A549 (cell line): ENCODE measurements at regions not wholly inside any gene's neighbourhood (a gene's known extent, or its start where the extent isn't known, plus 50 kb on each side); places are given as distances from the start of the nearest gene placed in this dataset.

Experiments
- ATAC-seq, 2 experiments: fragments of 200-7000 bp in 1 of 2; fragments of >200 bp in 1 of 2; cut with Nextera tagmentation in 1 of 2; cut with Tn5 transposase in 1 of 2; 3 replicates each; pipeline versions ENCODE4 v1.8.0 to v1.9.1; 2018 to 2020; ENCODE audit warnings: mild to moderate bottlenecking in 1 of 2, moderate library complexity in 1 of 2
- CTCF ChIA-PET: fragments of 300-600 bp; sonication (Branson Sonifier 250); formaldehyde crosslinking; extraction: SDS; loops from one replicate; lab custom pipeline; 2021; ENCODE audit warnings: antibody characterized with exemption, inconsistent platforms; lab: Yijun Ruan, JAX
- POLR2A ChIA-PET: fragments of 350-600 bp; formaldehyde crosslinking; extraction: SDS; loops from one replicate; lab custom pipeline; 2021; ENCODE audit warnings: antibody characterized with exemption, inconsistent platforms; lab: Yijun Ruan, JAX
- DNase-seq, 2 experiments: peaks; one replicate each; pipeline versions ENCODE4 v3.0.0 to v3.0.0-alpha.2; 2011 to 2016; ENCODE audit warnings: low read depth in 1 of 2, low spot score in 1 of 2
- FAIRE-seq: peaks from 2 replicates; lab custom pipeline; 2011; peaks lifted over from hg19 to GRCh38; lab: Jason Lieb, UNC
- H3K27ac ChIP-seq, 2 experiments: fragments of >200 bp; sonication (Bioruptor Twin); formaldehyde crosslinking; 3 replicates each; pipeline ENCODE4 v1.5.1; 2016 to 2017
- H3K4me1 ChIP-seq: fragments of >200 bp; sonication (Bioruptor Twin); formaldehyde crosslinking; 3 replicates; pipeline ENCODE4 v1.6.1; 2016
- H3K4me2 ChIP-seq: fragments of >200 bp; sonication (Bioruptor Twin); formaldehyde crosslinking; 3 replicates; pipeline ENCODE4 v1.6.1; 2016
- H3K4me3 ChIP-seq: fragments of >200 bp; sonication (Bioruptor Twin); formaldehyde crosslinking; 3 replicates; pipeline ENCODE4 v1.5.1; 2016
- H3K9me3 ChIP-seq: fragments of >200 bp; sonication (Bioruptor Twin); formaldehyde crosslinking; 3 replicates; pipeline ENCODE4 v1.6.1; 2016
- BHLHE40 ChIP-seq: IDR thresholded peaks from 2 replicates; pipeline ENCODE4 v1.6.1; 2012; ENCODE audit warnings: low read depth, low read length, inconsistent platforms
- CHD4 ChIP-seq: fragments of 200-600 bp; sonication (generic); IDR thresholded peaks from 2 replicates; pipeline ENCODE4 v1.6.1; 2016; ENCODE audit warnings: antibody characterized with exemption, mild to moderate bottlenecking, borderline replicate concordance
- EHF ChIP-seq: fragments of 250-450 bp; sonication (Bioruptor Pico); IDR thresholded peaks from 2 replicates; pipeline ENCODE4 v1.5.0; 2020; ENCODE audit warnings: mild to moderate bottlenecking
- ESRRA ChIP-seq: fragments of 150-350 bp; IDR thresholded peaks from 2 replicates; pipeline ENCODE4 v1.6.1; 2014; ENCODE audit warnings: mild to moderate bottlenecking, low read length, borderline replicate concordance
- GATA3 ChIP-seq: IDR thresholded peaks from 2 replicates; pipeline ENCODE4 v1.6.1; 2012; ENCODE audit warnings: borderline replicate concordance
- HDAC2 ChIP-seq: fragments of 200-600 bp; sonication (generic); IDR thresholded peaks from 2 replicates; pipeline ENCODE4 v1.6.1; 2016
- HEYL ChIP-seq: fragments of 250-450 bp; sonication (Bioruptor Pico); IDR thresholded peaks from 2 replicates; pipeline ENCODE4 v1.8.0; 2021; ENCODE audit warnings: mild to moderate bottlenecking, moderate library complexity
- HOXA7 ChIP-seq: fragments of 250-450 bp; sonication (Bioruptor Pico); IDR thresholded peaks from 2 replicates; pipeline ENCODE4 v1.5.0; 2020; ENCODE audit warnings: mild to moderate bottlenecking, moderate library complexity
- HOXB5 ChIP-seq: fragments of 250-450 bp; sonication (Bioruptor Pico); IDR thresholded peaks from 2 replicates; pipeline ENCODE4 v1.5.0; 2020; ENCODE audit warnings: mild to moderate bottlenecking, moderate library complexity
- KDM5A ChIP-seq: fragments of 200-600 bp; sonication (generic); IDR thresholded peaks from 2 replicates; pipeline ENCODE4 v1.6.1; 2016; ENCODE audit warnings: antibody characterized with exemption, mild to moderate bottlenecking
- MAZ ChIP-seq: fragments of 150-350 bp; IDR thresholded peaks from 2 replicates; pipeline ENCODE4 v1.6.1; 2014; ENCODE audit warnings: antibody characterized with exemption, low read depth, low read length, borderline replicate concordance
- MYC ChIP-seq: IDR thresholded peaks from 2 replicates; pipeline ENCODE4 v1.6.1; 2012; ENCODE audit warnings: mild to moderate bottlenecking, inconsistent platforms, low read length, improper control_type of control experiment, borderline replicate concordance
- NPAS2 ChIP-seq: fragments of 250-450 bp; sonication (Bioruptor Pico); IDR thresholded peaks from 2 replicates; pipeline ENCODE4 v1.8.0; 2022; ENCODE audit warnings: mild to moderate bottlenecking, moderate library complexity, borderline replicate concordance
- RAD21 ChIP-seq, 2 experiments: fragments of >200 bp in 1 of 2; sonication (Bioruptor Twin) in 1 of 2; formaldehyde crosslinking in 1 of 2; IDR thresholded peaks in 1 of 2; conservative IDR thresholded peaks in 1 of 2; 2 replicates in 1 of 2; 3 replicates in 1 of 2; pipeline ENCODE4 v1.6.1; 2012 to 2018; ENCODE audit warnings: inconsistent platforms in 1 of 2
- REST ChIP-seq: fragments of 200-600 bp; sonication (generic); IDR thresholded peaks from 2 replicates; pipeline ENCODE4 v1.6.1; 2016; ENCODE audit warnings: antibody characterized with exemption, mild to moderate bottlenecking, moderate library complexity
- RNF2 ChIP-seq: fragments of 200-600 bp; sonication (generic); IDR thresholded peaks from 2 replicates; pipeline ENCODE4 v1.6.1; 2016; ENCODE audit warnings: low read depth, mild to moderate bottlenecking, antibody characterized with exemption, moderate library complexity, borderline replicate concordance
- SMC3 ChIP-seq: fragments of >200 bp; sonication (Bioruptor Twin); formaldehyde crosslinking; IDR thresholded peaks from 3 replicates; pipeline ENCODE4 v1.6.1; 2018; ENCODE audit warnings: inconsistent platforms
- SREBF2 ChIP-seq: fragments of 450-650 bp; IDR thresholded peaks from 2 replicates; pipeline ENCODE4 v1.6.1; 2014; ENCODE audit warnings: mild to moderate bottlenecking, moderate library complexity
- TFCP2L1 ChIP-seq: fragments of 250-450 bp; sonication (Bioruptor Pico); IDR thresholded peaks from 2 replicates; pipeline ENCODE4 v1.5.0; 2021; ENCODE audit warnings: mild to moderate bottlenecking
- ZC3H11A ChIP-seq: fragments of 450-650 bp; IDR thresholded peaks from 2 replicates; pipeline ENCODE4 v1.6.1; 2014; ENCODE audit warnings: antibody characterized with exemption, mild to moderate bottlenecking
- ZFP36 ChIP-seq: fragments of 450-650 bp; IDR thresholded peaks from 2 replicates; pipeline ENCODE4 v1.6.1; 2014; ENCODE audit warnings: borderline replicate concordance; ENCODE audit not compliant: partially characterized antibody
- WGBS: methylation state at CpG from one replicate; pipeline ENCODE4 v1.1.6; 2017; ENCODE audit errors: missing lambda C conversion rate; 5-methylcytosine and 5-hydroxymethylcytosine counted together
- TF ChIP-seq, protein P1 (sequence below): fragments of 450-650 bp; IDR thresholded peaks from 2 replicates; pipeline ENCODE4 v1.6.1; 2014; ENCODE audit warnings: antibody characterized with exemption
- TF ChIP-seq, protein P2 (sequence below): fragments of 250-450 bp; sonication (Bioruptor Pico); IDR thresholded peaks from 2 replicates; pipeline ENCODE4 v1.5.0; 2020; ENCODE audit warnings: low read depth, mild to moderate bottlenecking, moderate library complexity
- TF ChIP-seq, protein P3 (sequence below): fragments of 150-350 bp; IDR thresholded peaks from 2 replicates; pipeline ENCODE4 v1.6.1; 2014; ENCODE audit warnings: low read depth, mild to moderate bottlenecking, low read length

- TF ChIP-seq MYC (no peak), RAD21 (conservative IDR thresholded peaks at IDR 0.05 in 1 of 2, IDR thresholded peaks at IDR 0.05 in 1 of 2) (no peak), ESRRA (no peak), ZC3H11A (no peak), REST (no peak), KDM5A (no peak), RNF2 (no peak), SREBF2 (no peak), CHD4 (no peak)
- TF ChIP-seq, protein P1, sequence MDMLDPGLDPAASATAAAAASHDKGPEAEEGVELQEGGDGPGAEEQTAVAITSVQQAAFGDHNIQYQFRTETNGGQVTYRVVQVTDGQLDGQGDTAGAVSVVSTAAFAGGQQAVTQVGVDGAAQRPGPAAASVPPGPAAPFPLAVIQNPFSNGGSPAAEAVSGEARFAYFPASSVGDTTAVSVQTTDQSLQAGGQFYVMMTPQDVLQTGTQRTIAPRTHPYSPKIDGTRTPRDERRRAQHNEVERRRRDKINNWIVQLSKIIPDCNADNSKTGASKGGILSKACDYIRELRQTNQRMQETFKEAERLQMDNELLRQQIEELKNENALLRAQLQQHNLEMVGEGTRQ: no peak
- H3K4me1 ChIP-seq: no peaks in the 10 kb centered on the region
- ATAC-seq (no peak), FAIRE-seq (no peak), DNase-seq (no peak)
- ChIA-PET CTCF (no interaction called here), POLR2A (no interaction called here)
- H3K4me2 ChIP-seq: no peak overlapping the region
- H3K9me3 ChIP-seq: no peaks in the 10 kb centered on the region
- WGBS: 74% methylated on average over 10 of the region's 11 CpGs
- no peak overlapping the region for H3K4me3 ChIP-seq
- no peak overlapping the region for H3K27ac ChIP-seq
These were observed 636.0 kb downstream of the TBC1D22A start for GRCh38 chr22:47398491-47398890.

- Histone ChIP-seq H3K4me1 (no peaks in the 10 kb centered on the region), H3K9me3 (no peaks in the 10 kb centered on the region), H3K4me3 (no peak overlapping the region), H3K27ac (no peak overlapping the region), H3K4me2 (no peak overlapping the region)
- TF ChIP-seq HOXB5 (CRISPR knock-in tag) (no peak), HEYL (CRISPR knock-in tag) (no peak), HOXA7 (no peak), SMC3 (no peak), RAD21 (conservative IDR thresholded peaks at IDR 0.05 in 1 of 2, IDR thresholded peaks at IDR 0.05 in 1 of 2) (no peak), BHLHE40 (no peak), GATA3 (no peak)
- TF ChIP-seq, protein P2, sequence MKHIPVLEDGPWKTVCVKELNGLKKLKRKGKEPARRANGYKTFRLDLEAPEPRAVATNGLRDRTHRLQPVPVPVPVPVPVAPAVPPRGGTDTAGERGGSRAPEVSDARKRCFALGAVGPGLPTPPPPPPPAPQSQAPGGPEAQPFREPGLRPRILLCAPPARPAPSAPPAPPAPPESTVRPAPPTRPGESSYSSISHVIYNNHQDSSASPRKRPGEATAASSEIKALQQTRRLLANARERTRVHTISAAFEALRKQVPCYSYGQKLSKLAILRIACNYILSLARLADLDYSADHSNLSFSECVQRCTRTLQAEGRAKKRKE (CRISPR knock-in tag): no peak
- TF ChIP-seq, protein P3, sequence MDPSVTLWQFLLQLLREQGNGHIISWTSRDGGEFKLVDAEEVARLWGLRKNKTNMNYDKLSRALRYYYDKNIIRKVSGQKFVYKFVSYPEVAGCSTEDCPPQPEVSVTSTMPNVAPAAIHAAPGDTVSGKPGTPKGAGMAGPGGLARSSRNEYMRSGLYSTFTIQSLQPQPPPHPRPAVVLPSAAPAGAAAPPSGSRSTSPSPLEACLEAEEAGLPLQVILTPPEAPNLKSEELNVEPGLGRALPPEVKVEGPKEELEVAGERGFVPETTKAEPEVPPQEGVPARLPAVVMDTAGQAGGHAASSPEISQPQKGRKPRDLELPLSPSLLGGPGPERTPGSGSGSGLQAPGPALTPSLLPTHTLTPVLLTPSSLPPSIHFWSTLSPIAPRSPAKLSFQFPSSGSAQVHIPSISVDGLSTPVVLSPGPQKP: no peak
- 87% methylated on average over 4 of the region's 9 CpGs for WGBS
- FAIRE-seq: no peak
- POLR2A ChIA-PET: no interaction called here
- ATAC-seq: no peak
- CTCF ChIA-PET: no interaction called here
- DNase-seq: no peak
These were observed 635.2 kb downstream of the TBC1D22A start for GRCh38 chr22:47397673-47398072.

- WGBS: 77% methylated on average over 12 of the region's 12 CpGs
- ChIA-PET POLR2A (no interaction called here), CTCF (no interaction called here)
- no peak overlapping the region for H3K27ac ChIP-seq
- FAIRE-seq: no peak
- no peak for ATAC-seq
- H3K4me3 ChIP-seq: no peak overlapping the region
- no peaks in the 10 kb centered on the region for H3K4me1 ChIP-seq
- no peak overlapping the region for H3K4me2 ChIP-seq
- no peaks in the 10 kb centered on the region for H3K9me3 ChIP-seq
- DNase-seq: no peak
- TF ChIP-seq, protein P3: no peak
- no peak for TF ChIP-seq EHF
- no peak for TF ChIP-seq ZC3H11A
- no peak for TF ChIP-seq TFCP2L1
- no peak for TF ChIP-seq ZFP36
- TF ChIP-seq MAZ: no peak
- no peak for TF ChIP-seq NPAS2 (CRISPR knock-in tag)
- TF ChIP-seq, protein P2 (CRISPR knock-in tag): no peak
- no peak for TF ChIP-seq HDAC2
These were observed 634.1 kb downstream of the TBC1D22A start for GRCh38 chr22:47396515-47396914.
